ENCODE measurements at regions not wholly inside any gene's neighbourhood (a gene's known extent, or its start where the extent isn't known, plus 50 kb on each side); places are given as distances from the start of the nearest gene placed in this dataset.

DNA sequence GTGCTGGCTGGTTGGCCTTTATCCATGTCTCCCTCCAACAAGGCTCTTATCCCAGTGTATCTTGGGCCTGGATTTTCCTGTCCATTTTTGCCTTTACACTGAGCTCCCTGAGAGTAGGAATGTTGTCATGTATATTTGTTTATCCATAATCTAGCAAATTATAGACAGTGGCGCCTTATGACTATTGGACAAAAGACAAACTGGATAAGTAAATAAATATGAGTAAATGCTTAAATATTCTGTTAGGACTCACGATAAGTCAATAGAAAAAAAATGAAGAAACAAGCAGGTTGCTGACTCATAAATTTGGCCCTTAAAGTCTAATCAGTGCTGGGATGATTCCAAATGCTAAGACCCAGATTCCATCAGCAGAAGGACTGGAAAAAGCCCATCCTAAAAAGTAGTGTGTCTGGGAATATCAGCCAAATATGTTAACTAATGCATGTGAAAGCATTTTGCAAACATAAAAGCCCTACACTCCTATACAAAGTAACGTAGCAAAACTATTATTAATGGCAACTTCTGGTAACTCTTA is 55.0 kb upstream of the PCSK2 start:
- 17% methylated on average over 3 of the region's 3 CpGs for WGBS (ENCODE audit: low lambda C conversion rate)
- Histone ChIP-seq H3K79me2 (ENCODE audit: insufficient read depth) (no peaks in the 10 kb centered on the region), H3K27me3 (ENCODE audit: insufficient read depth) (no peaks in the 10 kb centered on the region), H2AFZ (ENCODE audit: low read depth) (no peak overlapping the region), H3K4me3 (ENCODE audit: low read depth in 2 of 2, low read length in 1 of 2) (no peak overlapping the region), H3K4me2 (no peak overlapping the region), H3K9me3 (no peaks in the 10 kb centered on the region), H3K27ac (ENCODE audit: low read depth in 2 of 2, low read length in 1 of 2) (no peak overlapping the region), H3F3A (replicated peaks; ENCODE audit: insufficient read depth) (no peaks in the 10 kb centered on the region), H4K20me1 (ENCODE audit: insufficient read depth) (no peaks in the 10 kb centered on the region), H3K9me2 (no peaks in the 10 kb centered on the region), H3K4me1 (ENCODE audit: control insufficient read depth in 1 of 2, insufficient read depth in 2 of 2, low read depth in 1 of 2, low read length in 1 of 2) (peaks cover 0 to 35% of the 10 kb centered on the region in 2 experiments; a peak in 1 of 4 replicates), H3K36me3 (replicated peaks in 1 of 2; ENCODE audit: control insufficient read depth in 1 of 2, insufficient read depth in 2 of 2, low read length in 1 of 2) (no peaks in the 10 kb centered on the region), H3K9ac (no peak overlapping the region)
- no peak for DNase-seq
- TF ChIP-seq ELF1 (IDR thresholded peaks at IDR 0.05) (no peak), CHD2 (IDR thresholded peaks at IDR 0.05; ENCODE audit: low read length, partially characterized antibody) (no peak)
- TF ChIP-seq, protein P1, sequence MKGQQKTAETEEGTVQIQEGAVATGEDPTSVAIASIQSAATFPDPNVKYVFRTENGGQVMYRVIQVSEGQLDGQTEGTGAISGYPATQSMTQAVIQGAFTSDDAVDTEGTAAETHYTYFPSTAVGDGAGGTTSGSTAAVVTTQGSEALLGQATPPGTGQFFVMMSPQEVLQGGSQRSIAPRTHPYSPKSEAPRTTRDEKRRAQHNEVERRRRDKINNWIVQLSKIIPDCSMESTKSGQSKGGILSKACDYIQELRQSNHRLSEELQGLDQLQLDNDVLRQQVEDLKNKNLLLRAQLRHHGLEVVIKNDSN (IDR thresholded peaks at IDR 0.05; ENCODE audit: borderline replicate concordance, low read depth) = no peak
- ChIA-PET POLR2A (no interaction called here), CTCF (no interaction called here)

DNA sequence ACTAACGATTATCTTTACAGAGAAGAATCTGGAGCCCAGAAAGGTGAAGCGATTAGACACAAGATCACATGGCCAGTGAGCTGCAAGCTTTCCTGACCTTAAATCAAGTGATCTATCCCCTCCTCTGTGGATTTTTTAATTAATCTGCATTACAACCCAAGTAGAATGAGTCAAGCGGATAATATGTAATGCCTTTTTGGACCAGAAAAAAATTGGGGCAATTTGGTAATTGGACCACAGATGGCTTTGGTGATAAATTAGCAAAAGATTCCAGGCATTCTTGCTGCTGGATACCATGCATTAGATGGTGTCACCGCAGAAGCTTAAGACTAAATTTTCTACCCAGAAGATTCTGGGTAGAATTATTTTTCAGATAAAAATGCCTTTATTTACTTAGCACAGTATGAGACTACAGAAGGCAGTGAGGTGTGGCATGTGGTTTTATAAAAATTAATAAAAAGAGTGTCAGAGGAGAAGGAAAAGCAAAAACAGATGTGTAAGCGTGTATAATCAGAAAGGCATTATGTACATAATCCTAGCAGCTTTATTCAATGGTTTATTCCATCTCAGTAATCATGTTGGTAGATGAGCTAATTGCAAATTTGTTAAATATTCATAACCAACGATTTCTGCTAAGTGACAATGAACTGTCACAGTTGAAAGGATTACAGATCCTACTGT is 53.9 kb upstream of the PCSK2 start:
- Histone ChIP-seq H4K20me1 (ENCODE audit: insufficient read depth) (no peaks in the 10 kb centered on the region), H3K79me2 (ENCODE audit: insufficient read depth) (no peaks in the 10 kb centered on the region), H3K4me3 (ENCODE audit: low read depth in 2 of 2, low read length in 1 of 2) (no peak overlapping the region), H3K27me3 (ENCODE audit: insufficient read depth) (no peaks in the 10 kb centered on the region), H3K4me1 (ENCODE audit: control insufficient read depth in 1 of 2, insufficient read depth in 2 of 2, low read depth in 1 of 2, low read length in 1 of 2) (peaks cover 0 to 35% of the 10 kb centered on the region in 2 experiments; a peak in 1 of 4 replicates), H3K9me3 (no peaks in the 10 kb centered on the region), H3K9me2 (no peaks in the 10 kb centered on the region), H3K4me2 (no peak overlapping the region), H3K9ac (no peak overlapping the region), H3K36me3 (replicated peaks in 1 of 2; ENCODE audit: control insufficient read depth in 1 of 2, insufficient read depth in 2 of 2, low read length in 1 of 2) (no peaks in the 10 kb centered on the region), H2AFZ (ENCODE audit: low read depth) (no peak overlapping the region), H3F3A (replicated peaks; ENCODE audit: insufficient read depth) (no peaks in the 10 kb centered on the region), H3K27ac (ENCODE audit: low read depth in 2 of 2, low read length in 1 of 2) (no peak overlapping the region)
- CTCF ChIA-PET = no interaction called here
- POLR2A ChIA-PET = no interaction called here
- DNase-seq = no peak
- WGBS (ENCODE audit: low lambda C conversion rate) = 18% methylated on average over 6 of the region's 6 CpGs
- TF ChIP-seq, protein P2, sequence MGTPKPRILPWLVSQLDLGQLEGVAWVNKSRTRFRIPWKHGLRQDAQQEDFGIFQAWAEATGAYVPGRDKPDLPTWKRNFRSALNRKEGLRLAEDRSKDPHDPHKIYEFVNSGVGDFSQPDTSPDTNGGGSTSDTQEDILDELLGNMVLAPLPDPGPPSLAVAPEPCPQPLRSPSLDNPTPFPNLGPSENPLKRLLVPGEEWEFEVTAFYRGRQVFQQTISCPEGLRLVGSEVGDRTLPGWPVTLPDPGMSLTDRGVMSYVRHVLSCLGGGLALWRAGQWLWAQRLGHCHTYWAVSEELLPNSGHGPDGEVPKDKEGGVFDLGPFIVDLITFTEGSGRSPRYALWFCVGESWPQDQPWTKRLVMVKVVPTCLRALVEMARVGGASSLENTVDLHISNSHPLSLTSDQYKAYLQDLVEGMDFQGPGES (IDR thresholded peaks at IDR 0.05; ENCODE audit: low read depth, low read length) = no peak
- TF ChIP-seq EP300 (IDR thresholded peaks at IDR 0.05; ENCODE audit: borderline replicate concordance in 1 of 2, low read depth in 1 of 2, low read length in 1 of 2) = no peak
- no peak for TF ChIP-seq RFX5 (IDR thresholded peaks at IDR 0.05; ENCODE audit: low read length)
- TF ChIP-seq, protein P3, sequence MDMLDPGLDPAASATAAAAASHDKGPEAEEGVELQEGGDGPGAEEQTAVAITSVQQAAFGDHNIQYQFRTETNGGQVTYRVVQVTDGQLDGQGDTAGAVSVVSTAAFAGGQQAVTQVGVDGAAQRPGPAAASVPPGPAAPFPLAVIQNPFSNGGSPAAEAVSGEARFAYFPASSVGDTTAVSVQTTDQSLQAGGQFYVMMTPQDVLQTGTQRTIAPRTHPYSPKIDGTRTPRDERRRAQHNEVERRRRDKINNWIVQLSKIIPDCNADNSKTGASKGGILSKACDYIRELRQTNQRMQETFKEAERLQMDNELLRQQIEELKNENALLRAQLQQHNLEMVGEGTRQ (IDR thresholded peaks at IDR 0.05; ENCODE audit: borderline replicate concordance, low read depth, low read length) = no peak
- no peak for TF ChIP-seq NRF1 (IDR thresholded peaks at IDR 0.05; ENCODE audit: low read depth, low read length)
- no peak for TF ChIP-seq NFIC (IDR thresholded peaks at IDR 0.05; ENCODE audit: borderline replicate concordance)
- TF ChIP-seq, protein P4, sequence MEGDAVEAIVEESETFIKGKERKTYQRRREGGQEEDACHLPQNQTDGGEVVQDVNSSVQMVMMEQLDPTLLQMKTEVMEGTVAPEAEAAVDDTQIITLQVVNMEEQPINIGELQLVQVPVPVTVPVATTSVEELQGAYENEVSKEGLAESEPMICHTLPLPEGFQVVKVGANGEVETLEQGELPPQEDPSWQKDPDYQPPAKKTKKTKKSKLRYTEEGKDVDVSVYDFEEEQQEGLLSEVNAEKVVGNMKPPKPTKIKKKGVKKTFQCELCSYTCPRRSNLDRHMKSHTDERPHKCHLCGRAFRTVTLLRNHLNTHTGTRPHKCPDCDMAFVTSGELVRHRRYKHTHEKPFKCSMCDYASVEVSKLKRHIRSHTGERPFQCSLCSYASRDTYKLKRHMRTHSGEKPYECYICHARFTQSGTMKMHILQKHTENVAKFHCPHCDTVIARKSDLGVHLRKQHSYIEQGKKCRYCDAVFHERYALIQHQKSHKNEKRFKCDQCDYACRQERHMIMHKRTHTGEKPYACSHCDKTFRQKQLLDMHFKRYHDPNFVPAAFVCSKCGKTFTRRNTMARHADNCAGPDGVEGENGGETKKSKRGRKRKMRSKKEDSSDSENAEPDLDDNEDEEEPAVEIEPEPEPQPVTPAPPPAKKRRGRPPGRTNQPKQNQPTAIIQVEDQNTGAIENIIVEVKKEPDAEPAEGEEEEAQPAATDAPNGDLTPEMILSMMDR (IDR thresholded peaks at IDR 0.05) = no peak
- no peak for TF ChIP-seq CHD2 (IDR thresholded peaks at IDR 0.05; ENCODE audit: low read length, partially characterized antibody)
- TF ChIP-seq, protein P5, sequence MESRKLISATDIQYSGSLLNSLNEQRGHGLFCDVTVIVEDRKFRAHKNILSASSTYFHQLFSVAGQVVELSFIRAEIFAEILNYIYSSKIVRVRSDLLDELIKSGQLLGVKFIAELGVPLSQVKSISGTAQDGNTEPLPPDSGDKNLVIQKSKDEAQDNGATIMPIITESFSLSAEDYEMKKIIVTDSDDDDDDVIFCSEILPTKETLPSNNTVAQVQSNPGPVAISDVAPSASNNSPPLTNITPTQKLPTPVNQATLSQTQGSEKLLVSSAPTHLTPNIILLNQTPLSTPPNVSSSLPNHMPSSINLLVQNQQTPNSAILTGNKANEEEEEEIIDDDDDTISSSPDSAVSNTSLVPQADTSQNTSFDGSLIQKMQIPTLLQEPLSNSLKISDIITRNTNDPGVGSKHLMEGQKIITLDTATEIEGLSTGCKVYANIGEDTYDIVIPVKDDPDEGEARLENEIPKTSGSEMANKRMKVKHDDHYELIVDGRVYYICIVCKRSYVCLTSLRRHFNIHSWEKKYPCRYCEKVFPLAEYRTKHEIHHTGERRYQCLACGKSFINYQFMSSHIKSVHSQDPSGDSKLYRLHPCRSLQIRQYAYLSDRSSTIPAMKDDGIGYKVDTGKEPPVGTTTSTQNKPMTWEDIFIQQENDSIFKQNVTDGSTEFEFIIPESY (IDR thresholded peaks at IDR 0.05; ENCODE audit: borderline replicate concordance, low read depth) = no peak
- TF ChIP-seq EZH2phosphoT487 (IDR thresholded peaks at IDR 0.05; ENCODE audit: borderline replicate concordance, low read depth) = no peak
- TF ChIP-seq, protein P6, sequence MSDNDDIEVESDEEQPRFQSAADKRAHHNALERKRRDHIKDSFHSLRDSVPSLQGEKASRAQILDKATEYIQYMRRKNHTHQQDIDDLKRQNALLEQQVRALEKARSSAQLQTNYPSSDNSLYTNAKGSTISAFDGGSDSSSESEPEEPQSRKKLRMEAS (IDR thresholded peaks at IDR 0.05; ENCODE audit: low read depth) = no peak
- TF ChIP-seq FOSL2 (IDR thresholded peaks at IDR 0.05; ENCODE audit: borderline replicate concordance, low read depth) = no peak
- TF ChIP-seq RXRA (IDR thresholded peaks at IDR 0.05; ENCODE audit: borderline replicate concordance, low read depth) = no peak
- TF ChIP-seq SIN3A (IDR thresholded peaks at IDR 0.05; ENCODE audit: borderline replicate concordance, low read depth, low read length) = no peak
- no peak for TF ChIP-seq TAF1 (IDR thresholded peaks at IDR 0.05; ENCODE audit: borderline replicate concordance, low read depth, low read length)
- TF ChIP-seq POLR2AphosphoS5 (IDR thresholded peaks at IDR 0.05; ENCODE audit: low read depth, low read length) = no peak
- TF ChIP-seq ELF1 (IDR thresholded peaks at IDR 0.05) = no peak
- TF ChIP-seq YY1 (IDR thresholded peaks at IDR 0.05; ENCODE audit: low read depth) = no peak

Measured in SK-N-SH (cell line).